GM19238 (cell line): ENCODE measurements at regions not wholly inside any gene's neighbourhood (a gene's known extent, or its start where the extent isn't known, plus 50 kb on each side); places are given as distances from the start of the nearest gene placed in this dataset.

Source experiments
- DNase-seq: peaks from one replicate; pipeline ENCODE4 v3.0.0; 2011; ENCODE audit warnings: low spot score; ENCODE audit not compliant: insufficient read length

DNA sequence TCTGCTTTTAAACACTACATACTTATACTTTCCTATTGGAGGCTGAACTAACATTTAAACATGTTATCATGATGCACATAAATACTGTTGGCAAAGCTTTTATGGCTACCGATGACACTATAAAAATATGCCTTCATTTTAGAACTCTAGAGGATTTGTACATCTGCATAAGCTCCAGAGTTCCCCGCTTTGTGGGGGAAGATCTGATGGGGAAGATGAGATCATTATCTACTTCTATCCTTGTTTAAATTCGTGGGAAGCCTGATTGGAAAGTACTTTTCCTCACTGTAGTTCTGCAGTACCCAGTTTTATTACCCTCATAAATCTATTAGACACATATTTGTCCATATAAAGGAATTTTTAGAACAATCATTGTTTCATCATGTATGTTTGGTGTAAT is 299.6 kb upstream of the ATP2B1 start:
- DNase-seq, result no peak

DNA sequence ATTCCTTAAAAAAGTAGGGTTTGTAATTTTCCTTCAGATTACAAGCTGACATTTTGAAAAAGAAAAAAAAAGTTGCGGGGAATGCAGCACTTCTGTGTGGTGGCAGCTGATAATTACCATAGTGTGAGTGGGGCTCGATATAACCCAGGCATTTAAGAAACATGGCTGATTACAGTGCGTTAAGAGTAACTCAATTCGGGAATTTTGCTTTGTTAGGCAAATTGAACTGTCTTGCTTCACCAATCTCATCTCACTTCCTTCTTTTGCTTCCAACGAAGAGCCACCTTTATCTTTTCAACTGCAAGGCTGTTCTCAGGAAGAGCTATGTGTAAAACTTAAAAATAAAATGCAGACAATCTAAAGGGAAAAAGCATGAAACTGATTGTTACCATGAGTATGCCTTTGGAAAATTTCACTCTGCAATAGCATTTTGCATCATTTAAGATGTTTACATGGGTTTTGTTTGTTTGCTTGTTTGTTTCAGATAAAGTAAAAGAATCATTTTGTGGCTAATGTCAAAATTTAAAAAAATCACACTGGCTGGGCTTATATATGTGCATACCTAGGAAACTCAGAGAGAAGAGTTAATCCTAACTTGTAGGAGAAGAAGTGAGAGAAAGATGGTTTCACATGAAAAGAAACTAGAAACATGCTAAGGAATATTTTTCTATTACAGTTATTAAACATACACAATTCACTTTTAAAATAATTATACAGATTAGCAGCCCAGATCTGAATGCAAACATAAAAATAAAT is 295.9 kb upstream of the ATP2B1 start:
- DNase-seq, result no peak

DNA sequence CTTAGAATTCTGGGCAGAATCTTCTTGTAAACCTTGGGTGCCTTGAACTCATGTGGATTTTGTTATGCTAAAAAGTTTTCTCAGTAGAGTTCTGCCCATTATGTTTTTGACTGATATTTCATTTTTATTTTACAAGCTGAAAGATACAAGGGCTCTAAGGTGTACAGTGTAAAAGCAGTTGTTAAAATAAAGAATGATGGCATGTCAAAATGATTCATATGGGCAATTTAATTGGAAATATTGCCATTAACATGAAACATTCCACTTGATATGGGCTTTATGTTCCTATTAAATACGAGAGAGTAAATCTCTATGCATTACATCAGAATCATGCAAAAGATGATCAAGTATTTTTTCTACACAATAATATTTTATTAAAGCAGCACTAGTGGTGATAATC is 295.1 kb upstream of the ATP2B1 start:
- no peak for DNase-seq

DNA sequence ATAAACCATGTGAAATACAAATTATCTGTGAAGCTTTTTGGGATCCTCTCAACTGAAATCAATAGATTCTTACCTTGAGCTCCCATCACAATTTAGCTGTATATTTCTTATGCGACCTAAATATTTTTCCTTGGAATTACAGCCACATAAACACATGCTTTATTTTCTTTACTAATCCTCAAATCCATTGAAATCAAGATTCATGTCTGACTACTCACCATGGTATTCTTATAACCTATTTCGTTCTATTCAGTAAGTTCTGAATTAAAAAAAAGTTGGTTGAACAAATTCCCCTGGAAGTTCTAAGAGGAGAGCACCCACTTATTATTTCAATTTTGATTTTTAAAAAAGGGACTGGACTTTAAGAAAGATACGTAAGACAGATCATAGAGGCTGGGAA is 292.1 kb upstream of the ATP2B1 start:
- no peak for DNase-seq

DNA sequence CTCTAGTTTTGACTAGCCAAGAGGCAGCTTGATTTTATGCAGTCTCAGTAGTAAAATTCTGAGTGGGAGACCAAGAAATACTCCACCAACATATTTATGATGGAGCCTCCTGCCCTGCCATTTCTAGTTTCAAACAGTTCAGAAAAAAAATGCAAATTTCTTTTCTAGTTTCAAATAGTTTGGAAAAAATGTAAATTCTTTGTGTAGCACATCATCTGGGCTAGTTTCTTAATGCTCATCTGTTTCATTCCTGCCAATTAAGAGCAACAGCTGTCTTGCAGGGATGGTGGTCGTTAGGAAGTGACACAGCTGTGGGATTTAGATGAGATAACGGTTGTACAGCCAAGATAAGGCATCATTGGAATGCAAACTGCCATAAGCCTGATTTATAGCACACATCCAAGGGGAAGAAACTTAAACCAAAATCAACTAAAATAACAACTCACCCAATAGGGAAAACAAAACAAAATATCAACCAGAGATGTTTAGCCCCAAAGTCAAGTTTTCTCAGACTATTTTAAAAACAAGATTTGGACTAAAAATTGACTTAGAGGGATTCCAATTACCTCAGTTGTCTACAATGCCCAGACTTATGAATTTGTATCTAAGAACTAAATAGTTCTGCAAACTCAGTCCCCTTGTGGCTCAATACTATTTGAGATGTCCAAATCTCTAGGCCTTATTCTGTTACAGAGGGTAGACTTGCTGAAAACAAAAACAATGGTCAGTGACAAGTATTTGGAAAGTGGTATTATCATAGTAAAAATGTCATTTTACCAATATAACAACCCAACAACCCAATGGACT is 291.3 kb upstream of the ATP2B1 start:
- DNase-seq, result no peak

DNA sequence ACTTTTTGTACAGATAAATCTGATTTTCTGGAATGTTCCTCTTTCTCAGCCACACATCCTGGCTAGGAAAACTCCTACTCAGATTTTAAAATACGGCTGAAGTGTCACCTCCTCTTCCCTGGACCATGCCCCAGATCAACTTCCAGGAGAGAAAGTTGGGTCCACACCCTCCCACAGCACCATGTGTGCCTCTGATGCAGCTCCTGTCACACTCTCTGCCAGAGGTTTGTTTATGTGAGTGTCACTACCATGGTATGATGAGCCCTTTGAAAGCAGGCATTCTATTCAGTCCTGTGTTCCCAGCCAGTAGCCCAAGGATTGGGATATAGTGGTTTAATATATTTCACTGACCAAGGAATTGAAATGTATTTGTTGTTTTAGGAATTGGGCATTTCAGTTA is 287.2 kb upstream of the ATP2B1 start:
- DNase-seq, result no peak

DNA sequence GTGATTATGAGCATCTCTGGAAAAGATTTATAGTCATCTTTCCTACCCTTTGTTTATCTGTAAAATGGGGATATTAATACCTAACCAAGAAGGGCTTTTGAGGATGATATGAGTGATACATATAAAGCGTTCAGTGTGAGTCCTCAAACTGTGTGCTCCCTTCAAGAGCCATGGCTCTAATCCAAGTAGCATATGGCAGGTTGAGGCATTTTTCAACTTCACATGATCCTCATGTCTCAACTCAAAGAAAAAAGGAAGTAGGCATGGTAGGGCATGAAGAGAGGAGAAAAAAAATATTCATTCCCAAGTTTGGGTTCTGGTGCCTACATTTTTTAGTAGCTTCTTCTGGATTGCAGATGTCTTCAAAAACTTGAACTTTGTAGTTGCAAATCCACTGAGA is 286.3 kb upstream of the ATP2B1 start:
- DNase-seq, result no peak

DNA sequence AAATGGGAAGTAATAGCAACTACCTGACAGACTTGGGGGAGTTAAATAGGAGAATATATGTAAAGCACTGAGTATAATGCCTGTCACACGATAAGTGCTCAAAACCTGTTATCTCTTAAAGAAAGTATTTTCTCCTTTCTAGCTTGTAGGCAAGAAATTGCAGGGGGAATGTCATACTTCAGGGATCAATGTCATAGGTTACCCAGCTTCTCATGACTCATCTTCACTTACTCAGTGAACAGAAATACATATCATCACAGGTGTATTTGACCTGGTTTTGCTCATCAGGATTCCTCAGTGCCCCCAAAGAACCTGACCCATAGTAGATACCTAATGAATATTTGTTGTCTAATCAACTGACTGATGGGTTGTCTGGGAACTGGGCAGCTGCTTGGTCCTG is 285.0 kb upstream of the ATP2B1 start:
- no peak for DNase-seq

- DNase-seq, result no peak
Measured at GRCh38 chr12:89992668-89993451, 284.2 kb upstream of the ATP2B1 start.

DNA sequence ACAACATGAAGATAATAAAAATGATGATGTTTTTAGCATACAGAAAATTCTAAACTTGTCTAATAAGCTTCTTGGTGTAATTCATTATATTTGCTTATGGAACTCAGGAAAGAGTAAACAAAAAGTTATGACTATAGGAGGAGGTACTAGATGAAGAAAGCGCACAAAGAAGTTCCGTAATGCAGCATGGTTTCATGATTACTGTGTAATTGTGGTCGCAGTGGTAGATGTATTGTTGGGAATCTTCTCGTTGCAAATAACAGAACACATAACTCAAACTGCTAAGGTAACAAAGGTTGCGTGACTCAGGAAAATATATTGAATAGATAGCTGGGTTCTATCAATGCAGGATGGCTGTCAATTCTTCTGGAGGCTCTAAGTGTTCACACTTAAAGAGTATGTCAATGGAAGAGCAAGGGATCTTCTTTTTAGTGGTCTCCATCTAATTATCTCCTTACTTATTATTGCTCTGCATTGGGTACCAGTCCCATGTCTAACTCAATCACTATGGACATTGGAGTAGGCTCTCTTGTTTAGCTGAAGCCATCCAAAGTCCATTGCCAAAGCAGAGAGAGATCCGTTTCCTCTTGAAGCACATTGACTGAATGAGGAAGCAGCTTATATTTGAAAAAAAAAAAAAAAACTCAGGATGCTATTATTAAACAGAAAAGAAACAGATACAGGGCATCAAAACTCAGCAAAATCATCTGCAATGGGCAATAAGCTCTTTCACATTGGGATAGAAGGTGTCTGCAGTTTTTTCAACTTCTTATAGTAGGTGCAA is 283.4 kb upstream of the ATP2B1 start:
- DNase-seq, result no peak

- no peak for DNase-seq
Measured at GRCh38 chr12:89988188-89988915, 279.7 kb upstream of the ATP2B1 start.

- no peak for DNase-seq
Measured at GRCh38 chr12:89985935-89986334, 277.3 kb upstream of the ATP2B1 start.

DNA sequence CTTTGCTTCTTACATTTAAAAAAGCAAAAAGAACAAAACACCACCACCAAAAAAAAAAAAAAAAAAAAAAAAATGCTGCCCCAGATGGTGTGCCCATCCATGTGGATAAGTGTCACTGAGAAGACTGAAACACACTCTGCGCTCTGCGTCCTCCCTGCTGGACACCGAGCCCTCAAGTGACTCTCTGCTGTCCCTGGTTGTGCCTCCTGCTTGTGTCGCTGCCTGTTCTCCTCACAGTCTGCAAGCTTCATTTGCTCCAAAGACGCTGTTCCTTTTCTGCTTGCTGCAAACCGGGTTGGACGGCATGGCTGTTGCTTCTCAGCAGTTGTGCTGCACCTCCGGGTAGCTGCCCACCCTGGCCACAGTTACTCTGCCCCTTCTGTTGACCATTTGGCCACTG is 276.2 kb upstream of the ATP2B1 start:
- no peak for DNase-seq

DNA sequence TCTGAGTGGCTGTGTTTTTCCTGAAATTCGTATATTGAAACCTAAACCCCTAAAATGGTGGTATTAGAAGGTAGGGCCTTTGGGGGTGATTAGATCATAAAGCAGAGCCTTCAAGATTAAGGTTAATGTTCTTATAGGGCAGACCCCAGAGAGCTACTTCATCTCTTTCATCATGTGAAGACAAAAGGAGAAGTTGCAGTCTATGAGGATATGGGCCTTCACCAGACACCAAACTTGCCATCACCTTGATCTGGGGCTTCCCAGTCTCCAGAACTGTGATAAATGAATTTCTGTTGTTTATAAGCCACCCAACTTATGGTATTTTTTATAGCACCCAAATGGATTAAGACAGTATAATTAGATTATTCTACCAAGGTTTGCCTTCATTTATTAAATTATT is 275.0 kb upstream of the ATP2B1 start:
- DNase-seq, result no peak

- DNase-seq, result no peak
Measured at GRCh38 chr12:89980236-89980635, 271.6 kb upstream of the ATP2B1 start.

DNA sequence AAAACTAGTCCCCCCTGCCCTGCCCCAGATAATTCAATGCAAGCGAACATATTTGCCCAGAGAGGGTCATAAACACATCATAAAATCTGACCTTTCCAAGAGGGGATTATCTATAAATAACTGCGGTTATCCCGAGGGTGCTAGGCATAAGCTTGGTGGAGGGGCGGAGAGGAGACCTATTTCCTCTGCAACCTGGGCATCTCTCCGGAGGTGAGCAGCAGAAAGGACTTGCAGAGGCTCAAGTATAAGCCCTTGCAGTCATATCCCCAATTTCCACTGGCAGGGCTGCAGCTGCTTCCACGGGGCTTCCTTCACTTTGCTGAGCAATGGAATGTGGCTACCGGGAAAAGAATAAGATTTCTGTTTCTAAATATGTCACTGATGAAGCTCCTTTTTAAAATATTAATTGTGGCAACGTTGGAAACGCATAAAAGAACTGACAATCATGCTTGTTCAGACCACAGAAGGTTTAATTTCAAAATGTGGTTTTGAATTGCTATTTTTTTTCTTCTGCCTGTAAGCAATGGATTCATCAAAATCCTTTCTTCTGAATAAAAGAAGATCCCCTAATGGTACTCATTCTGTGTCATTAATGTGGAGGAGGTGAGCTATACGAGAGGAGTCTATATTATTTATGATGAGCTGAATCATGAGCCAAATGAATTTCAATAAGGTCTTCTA is 268.9 kb upstream of the ATP2B1 start:
- DNase-seq, result no peak

DNA sequence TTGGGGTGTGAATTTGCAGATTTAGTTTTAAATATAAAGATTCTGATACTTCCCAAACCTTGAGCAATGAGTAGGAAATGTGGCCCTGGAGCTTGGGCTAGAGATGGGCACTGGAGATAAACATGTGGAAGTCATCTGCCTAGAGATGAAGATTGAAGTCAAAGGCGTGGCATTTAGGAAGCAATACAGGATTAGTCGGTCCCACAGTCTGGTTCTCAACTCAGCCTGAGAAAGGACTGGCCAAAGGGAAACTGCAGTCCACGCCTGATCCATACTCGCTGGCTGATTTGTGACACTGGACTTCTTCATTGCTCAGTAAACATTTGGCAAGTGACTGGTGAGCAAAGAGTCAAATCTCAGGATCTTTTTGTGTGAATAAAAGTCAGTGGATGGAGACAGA is 268.2 kb upstream of the ATP2B1 start:
- DNase-seq, result no peak

DNA sequence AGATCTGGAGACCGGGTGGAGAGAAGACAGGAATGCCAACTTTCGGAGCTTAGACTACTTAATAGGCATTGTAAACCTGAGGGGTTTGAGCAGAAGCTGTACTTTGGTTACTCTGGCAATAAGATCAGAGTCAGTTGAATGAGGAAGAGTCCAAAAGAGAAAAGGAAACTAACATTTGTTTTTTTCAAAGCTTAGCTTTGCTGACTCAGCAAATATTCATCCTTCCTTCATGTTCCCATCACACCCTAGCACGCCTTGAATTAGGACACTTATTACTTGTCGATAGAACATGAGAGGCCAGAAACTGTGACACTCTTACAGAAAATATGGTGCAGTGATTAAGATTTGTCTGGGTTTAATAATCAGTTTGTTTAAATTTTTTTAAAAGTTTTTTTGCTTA is 266.9 kb upstream of the ATP2B1 start:
- no peak for DNase-seq

DNA sequence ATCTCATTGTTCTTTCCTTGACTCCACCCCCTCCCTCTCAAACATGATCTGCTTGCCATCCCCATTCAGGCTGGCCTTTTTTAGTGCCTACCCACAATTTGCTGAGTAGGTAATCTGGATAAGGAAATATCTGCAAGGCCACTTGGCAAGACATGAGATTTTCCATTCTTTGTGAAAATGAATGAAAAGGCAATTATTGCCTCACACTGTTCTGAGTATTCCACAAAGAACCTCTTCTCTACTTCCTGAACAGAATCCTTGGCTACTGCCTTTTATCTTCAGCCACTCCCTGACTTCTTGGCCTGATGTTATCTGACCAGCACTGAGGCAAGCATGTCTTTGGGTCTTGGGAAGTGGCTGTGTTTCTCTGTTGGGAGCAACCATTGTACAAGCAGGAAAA is 263.2 kb upstream of the ATP2B1 start:
- no peak for DNase-seq

DNA sequence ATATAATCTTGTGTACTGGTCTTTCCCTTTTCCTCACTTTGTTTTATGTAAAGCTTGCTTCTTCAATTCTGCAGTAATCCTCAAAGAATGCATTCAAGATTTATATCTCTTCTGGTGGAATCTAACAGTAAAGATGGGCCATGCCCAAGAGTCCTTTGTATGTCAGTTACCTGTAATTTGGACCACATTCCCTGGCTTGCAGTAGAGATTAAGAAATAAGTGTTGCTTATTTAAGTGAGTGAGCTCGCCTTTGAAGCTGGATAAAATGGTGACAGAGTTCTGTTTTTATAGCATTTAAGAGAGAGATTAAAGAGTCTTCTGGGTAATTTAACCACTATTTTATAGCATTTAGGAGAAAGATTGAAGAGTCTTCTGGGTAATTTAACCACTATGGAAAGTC is 262.1 kb upstream of the ATP2B1 start:
- DNase-seq, result no peak
